ENCODE measurements at regions not wholly inside any gene's neighbourhood (a gene's known extent, or its start where the extent isn't known, plus 50 kb on each side); places are given as distances from the start of the nearest gene placed in this dataset.

DNA sequence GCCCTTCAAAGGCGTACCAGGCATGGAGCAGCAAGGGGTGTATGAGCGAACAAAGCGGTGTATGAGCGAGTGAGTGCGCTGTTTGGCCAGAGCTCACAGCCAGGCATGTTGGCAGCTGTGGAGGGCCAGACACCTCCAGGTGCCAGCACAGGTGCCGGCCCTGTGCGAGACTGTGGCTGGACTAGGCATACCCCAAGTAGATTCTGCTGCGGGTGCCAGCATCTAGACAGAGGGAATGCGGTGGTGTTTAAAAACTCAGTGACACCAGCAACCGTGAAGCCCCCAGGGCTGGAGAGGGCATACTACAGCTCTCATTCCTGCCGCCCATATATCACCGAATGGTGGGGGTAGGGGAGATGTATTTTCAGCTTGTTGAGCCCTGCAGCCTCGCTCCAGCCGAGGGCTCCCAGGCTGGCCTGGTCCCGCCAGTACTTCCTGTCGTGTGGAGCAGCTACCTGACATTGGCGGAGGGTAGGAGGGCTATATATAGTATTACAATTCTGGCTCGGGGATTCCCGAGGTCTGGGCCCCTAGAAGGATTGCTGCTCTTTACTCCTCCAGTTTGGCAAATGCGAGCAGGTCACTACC, 1829.6 kb upstream of the NUDT12 start:
- TF ChIP-seq, protein P1, sequence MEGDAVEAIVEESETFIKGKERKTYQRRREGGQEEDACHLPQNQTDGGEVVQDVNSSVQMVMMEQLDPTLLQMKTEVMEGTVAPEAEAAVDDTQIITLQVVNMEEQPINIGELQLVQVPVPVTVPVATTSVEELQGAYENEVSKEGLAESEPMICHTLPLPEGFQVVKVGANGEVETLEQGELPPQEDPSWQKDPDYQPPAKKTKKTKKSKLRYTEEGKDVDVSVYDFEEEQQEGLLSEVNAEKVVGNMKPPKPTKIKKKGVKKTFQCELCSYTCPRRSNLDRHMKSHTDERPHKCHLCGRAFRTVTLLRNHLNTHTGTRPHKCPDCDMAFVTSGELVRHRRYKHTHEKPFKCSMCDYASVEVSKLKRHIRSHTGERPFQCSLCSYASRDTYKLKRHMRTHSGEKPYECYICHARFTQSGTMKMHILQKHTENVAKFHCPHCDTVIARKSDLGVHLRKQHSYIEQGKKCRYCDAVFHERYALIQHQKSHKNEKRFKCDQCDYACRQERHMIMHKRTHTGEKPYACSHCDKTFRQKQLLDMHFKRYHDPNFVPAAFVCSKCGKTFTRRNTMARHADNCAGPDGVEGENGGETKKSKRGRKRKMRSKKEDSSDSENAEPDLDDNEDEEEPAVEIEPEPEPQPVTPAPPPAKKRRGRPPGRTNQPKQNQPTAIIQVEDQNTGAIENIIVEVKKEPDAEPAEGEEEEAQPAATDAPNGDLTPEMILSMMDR (IDR thresholded peaks at IDR 0.05 in 4 of 5, conservative IDR thresholded peaks at IDR 0.05 in 1 of 5) = no peak
- TF ChIP-seq POLR2A (IDR thresholded peaks at IDR 0.05) = no peak
